ENCODE measurements at regions not wholly inside any gene's neighbourhood (a gene's known extent, or its start where the extent isn't known, plus 50 kb on each side); places are given as distances from the start of the nearest gene placed in this dataset.

DNA sequence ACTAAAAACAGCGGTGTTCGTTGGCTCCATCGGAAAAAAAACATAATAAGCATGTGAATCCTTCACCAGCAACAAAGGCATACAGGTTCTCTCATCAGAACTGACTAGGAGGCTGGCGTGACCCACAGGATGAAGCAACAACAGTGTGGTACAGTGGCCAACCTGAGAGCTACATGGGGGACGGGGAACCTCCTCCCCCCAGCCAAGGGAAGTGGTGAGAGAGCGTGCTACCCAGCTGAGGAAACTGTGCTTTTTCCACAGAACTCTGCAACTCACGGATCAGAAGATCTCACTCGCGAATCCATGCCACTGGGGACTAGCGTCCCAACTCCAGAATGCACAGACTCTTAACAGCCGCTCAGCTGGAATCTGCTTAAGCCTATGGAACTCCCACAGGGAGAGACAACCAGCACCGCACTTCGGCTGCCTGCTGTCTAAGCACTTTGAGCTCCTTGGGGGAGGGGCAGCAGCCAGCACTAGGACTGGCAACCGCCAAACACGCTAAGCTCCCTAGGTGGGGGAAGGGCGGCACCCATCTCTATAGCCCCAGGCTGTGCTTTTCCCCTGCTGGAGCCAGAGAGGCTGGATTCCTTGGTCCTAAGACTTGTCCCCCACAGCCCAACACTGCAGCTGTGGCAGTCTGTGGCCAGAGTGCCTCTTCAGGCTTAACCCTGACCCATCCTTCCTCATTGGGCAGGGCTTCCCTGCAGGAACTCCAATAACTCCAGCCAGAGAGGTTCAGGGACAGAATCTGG lies 538.3 kb upstream of the BTBD3 start:
- TF ChIP-seq PPARA (CRISPR knock-in tag; IDR thresholded peaks at IDR 0.05; ENCODE audit: borderline replicate concordance) (no peak), ZNF70 (CRISPR knock-in tag; IDR thresholded peaks at IDR 0.05) (no peak), ARNTL (CRISPR knock-in tag; IDR thresholded peaks at IDR 0.05; ENCODE audit: borderline replicate concordance, low read depth) (no peak), ZFP30 (CRISPR knock-in tag; IDR thresholded peaks at IDR 0.05) (no peak), ESRRG (CRISPR knock-in tag; IDR thresholded peaks at IDR 0.05) (no peak), ZFP3 (CRISPR knock-in tag; IDR thresholded peaks at IDR 0.05) (no peak), SNAI2 (CRISPR knock-in tag; IDR thresholded peaks at IDR 0.05) (no peak)
- TF ChIP-seq, protein P1, sequence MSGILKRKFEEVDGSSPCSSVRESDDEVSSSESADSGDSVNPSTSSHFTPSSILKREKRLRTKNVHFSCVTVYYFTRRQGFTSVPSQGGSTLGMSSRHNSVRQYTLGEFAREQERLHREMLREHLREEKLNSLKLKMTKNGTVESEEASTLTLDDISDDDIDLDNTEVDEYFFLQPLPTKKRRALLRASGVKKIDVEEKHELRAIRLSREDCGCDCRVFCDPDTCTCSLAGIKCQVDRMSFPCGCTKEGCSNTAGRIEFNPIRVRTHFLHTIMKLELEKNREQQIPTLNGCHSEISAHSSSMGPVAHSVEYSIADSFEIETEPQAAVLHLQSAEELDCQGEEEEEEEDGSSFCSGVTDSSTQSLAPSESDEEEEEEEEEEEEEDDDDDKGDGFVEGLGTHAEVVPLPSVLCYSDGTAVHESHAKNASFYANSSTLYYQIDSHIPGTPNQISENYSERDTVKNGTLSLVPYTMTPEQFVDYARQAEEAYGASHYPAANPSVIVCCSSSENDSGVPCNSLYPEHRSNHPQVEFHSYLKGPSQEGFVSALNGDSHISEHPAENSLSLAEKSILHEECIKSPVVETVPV (CRISPR knock-in tag; IDR thresholded peaks at IDR 0.05) = no peak
- TF ChIP-seq, protein P2, sequence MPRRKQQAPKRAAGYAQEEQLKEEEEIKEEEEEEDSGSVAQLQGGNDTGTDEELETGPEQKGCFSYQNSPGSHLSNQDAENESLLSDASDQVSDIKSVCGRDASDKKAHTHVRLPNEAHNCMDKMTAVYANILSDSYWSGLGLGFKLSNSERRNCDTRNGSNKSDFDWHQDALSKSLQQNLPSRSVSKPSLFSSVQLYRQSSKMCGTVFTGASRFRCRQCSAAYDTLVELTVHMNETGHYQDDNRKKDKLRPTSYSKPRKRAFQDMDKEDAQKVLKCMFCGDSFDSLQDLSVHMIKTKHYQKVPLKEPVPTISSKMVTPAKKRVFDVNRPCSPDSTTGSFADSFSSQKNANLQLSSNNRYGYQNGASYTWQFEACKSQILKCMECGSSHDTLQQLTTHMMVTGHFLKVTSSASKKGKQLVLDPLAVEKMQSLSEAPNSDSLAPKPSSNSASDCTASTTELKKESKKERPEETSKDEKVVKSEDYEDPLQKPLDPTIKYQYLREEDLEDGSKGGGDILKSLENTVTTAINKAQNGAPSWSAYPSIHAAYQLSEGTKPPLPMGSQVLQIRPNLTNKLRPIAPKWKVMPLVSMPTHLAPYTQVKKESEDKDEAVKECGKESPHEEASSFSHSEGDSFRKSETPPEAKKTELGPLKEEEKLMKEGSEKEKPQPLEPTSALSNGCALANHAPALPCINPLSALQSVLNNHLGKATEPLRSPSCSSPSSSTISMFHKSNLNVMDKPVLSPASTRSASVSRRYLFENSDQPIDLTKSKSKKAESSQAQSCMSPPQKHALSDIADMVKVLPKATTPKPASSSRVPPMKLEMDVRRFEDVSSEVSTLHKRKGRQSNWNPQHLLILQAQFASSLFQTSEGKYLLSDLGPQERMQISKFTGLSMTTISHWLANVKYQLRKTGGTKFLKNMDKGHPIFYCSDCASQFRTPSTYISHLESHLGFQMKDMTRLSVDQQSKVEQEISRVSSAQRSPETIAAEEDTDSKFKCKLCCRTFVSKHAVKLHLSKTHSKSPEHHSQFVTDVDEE (CRISPR knock-in tag; IDR thresholded peaks at IDR 0.05) = no peak
- TF ChIP-seq, protein P3, sequence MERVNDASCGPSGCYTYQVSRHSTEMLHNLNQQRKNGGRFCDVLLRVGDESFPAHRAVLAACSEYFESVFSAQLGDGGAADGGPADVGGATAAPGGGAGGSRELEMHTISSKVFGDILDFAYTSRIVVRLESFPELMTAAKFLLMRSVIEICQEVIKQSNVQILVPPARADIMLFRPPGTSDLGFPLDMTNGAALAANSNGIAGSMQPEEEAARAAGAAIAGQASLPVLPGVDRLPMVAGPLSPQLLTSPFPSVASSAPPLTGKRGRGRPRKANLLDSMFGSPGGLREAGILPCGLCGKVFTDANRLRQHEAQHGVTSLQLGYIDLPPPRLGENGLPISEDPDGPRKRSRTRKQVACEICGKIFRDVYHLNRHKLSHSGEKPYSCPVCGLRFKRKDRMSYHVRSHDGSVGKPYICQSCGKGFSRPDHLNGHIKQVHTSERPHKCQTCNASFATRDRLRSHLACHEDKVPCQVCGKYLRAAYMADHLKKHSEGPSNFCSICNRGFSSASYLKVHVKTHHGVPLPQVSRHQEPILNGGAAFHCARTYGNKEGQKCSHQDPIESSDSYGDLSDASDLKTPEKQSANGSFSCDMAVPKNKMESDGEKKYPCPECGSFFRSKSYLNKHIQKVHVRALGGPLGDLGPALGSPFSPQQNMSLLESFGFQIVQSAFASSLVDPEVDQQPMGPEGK (CRISPR knock-in tag; IDR thresholded peaks at IDR 0.05; ENCODE audit: borderline replicate concordance) = no peak
- ATAC-seq = no peak

DNA sequence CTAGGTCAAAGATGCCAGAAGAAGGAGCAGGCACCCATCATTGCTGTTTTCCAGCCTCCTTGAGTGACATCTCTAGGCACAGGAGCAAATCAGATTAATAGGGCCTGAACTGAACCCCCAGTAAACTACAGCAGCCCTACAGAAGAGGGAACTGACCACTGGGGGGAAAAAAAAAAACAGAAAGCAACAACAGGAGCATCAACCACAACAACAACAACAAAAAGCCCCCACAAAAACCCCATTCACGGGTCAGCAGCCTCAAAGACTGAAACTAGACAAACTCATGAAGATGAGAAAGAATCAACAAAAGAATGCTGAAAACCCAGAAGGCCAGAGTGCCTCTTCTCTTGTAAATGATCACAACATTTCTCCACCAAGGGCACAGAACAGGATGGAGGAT lies 537.4 kb upstream of the BTBD3 start:
- no peak for ATAC-seq
- no peak for TF ChIP-seq TCF4 (CRISPR knock-in tag; IDR thresholded peaks at IDR 0.05; ENCODE audit: borderline replicate concordance)
- no peak for TF ChIP-seq ZFP3 (CRISPR knock-in tag; IDR thresholded peaks at IDR 0.05)
- TF ChIP-seq OSR1 (CRISPR knock-in tag; IDR thresholded peaks at IDR 0.05) = no peak
- TF ChIP-seq ISL1 (CRISPR knock-in tag; IDR thresholded peaks at IDR 0.05) = no peak
- no peak for TF ChIP-seq ESRRG (CRISPR knock-in tag; IDR thresholded peaks at IDR 0.05)
- TF ChIP-seq BACH2 (CRISPR knock-in tag; IDR thresholded peaks at IDR 0.05; ENCODE audit: borderline replicate concordance) = no peak
- TF ChIP-seq, protein P3 (CRISPR knock-in tag; IDR thresholded peaks at IDR 0.05; ENCODE audit: borderline replicate concordance) = no peak
- TF ChIP-seq, protein P4, sequence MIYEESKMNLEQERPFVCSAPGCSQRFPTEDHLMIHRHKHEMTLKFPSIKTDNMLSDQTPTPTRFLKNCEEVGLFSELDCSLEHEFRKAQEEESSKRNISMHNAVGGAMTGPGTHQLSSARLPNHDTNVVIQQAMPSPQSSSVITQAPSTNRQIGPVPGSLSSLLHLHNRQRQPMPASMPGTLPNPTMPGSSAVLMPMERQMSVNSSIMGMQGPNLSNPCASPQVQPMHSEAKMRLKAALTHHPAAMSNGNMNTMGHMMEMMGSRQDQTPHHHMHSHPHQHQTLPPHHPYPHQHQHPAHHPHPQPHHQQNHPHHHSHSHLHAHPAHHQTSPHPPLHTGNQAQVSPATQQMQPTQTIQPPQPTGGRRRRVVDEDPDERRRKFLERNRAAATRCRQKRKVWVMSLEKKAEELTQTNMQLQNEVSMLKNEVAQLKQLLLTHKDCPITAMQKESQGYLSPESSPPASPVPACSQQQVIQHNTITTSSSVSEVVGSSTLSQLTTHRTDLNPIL (CRISPR knock-in tag; IDR thresholded peaks at IDR 0.05; ENCODE audit: low read depth) = no peak
- no peak for TF ChIP-seq ARNTL (CRISPR knock-in tag; IDR thresholded peaks at IDR 0.05; ENCODE audit: borderline replicate concordance, low read depth)
- TF ChIP-seq CSDC2 (CRISPR knock-in tag; IDR thresholded peaks at IDR 0.05) = no peak
- no peak for TF ChIP-seq GLIS3 (CRISPR knock-in tag; IDR thresholded peaks at IDR 0.05)
- no peak for TF ChIP-seq RARB (CRISPR knock-in tag; IDR thresholded peaks at IDR 0.05)
- TF ChIP-seq ZNF8 (CRISPR knock-in tag; IDR thresholded peaks at IDR 0.05) = no peak
- no peak for TF ChIP-seq PPARA (CRISPR knock-in tag; IDR thresholded peaks at IDR 0.05; ENCODE audit: borderline replicate concordance)
- TF ChIP-seq ZNF70 (CRISPR knock-in tag; IDR thresholded peaks at IDR 0.05) = no peak
- TF ChIP-seq, protein P1 (CRISPR knock-in tag; IDR thresholded peaks at IDR 0.05) = no peak
- no peak for TF ChIP-seq ZFP30 (CRISPR knock-in tag; IDR thresholded peaks at IDR 0.05)
